ENCODE measurements at regions not wholly inside any gene's neighbourhood (a gene's known extent, or its start where the extent isn't known, plus 50 kb on each side); places are given as distances from the start of the nearest gene placed in this dataset.
A peak's percentile ranks its signal among the peaks of the same experiment; 100 is the strongest.

DNA sequence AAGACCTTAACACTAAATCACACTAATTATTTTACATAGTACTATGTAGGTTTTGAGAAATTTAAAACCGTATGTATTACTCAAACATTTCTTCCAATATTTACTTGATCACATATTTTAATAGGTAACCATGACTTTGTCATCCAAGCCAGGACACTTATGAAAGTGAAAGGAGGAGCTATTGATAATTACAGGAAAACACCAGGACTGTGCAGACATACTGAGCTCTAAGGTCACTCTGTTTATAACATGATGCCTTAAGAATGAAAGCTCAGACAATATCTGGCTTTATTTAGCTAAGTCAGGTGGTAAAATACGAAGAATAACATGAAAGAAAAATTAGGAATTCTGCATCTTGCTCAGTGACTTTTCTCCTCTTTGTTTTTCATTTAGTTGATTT, 216.0 kb upstream of the NANOGP8 start:
- no peak for TF ChIP-seq CTCF (conservative IDR thresholded peaks at IDR 0.05; ENCODE audit: low read length)
- no peak overlapping the region for H3K4me3 ChIP-seq (ENCODE audit: low read length)
- no peak for DNase-seq (ENCODE audit: low read depth)

DNA sequence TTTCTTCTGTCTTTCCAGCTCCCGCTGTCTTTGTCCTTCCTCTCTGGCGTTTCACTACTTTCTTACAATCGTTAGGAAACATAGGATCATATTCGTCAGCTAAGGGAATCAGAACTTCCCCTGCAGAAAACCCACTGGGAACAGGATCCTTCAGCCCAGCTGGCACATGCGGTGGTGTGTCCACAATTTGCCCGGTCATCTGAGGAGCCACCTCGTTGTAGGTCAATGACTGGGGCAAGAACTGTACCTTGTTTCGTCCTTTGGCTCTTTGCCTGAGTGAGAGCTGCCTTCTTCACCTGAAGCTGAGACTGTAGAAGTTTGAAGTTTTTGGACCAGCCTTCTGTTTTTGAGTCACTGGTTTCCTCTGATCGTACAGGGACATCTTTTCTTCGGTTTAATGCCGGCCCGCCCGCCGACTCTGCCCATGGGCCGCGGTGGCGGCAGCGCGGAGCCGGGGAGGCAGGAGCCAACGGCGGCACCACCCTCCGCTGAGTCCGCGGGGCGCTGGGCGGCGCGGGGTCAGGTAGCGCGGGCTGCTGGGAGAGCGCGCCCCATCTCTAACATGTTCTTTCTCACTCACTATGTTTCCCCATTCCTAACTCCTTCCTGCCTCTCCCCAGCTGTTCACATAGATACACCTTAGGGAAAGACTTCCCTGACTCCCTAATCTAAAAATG, 214.1 kb upstream of the NANOGP8 start:
- no peak for TF ChIP-seq CTCF (conservative IDR thresholded peaks at IDR 0.05; ENCODE audit: low read length)
- no peak for DNase-seq (ENCODE audit: low read depth)

DNA sequence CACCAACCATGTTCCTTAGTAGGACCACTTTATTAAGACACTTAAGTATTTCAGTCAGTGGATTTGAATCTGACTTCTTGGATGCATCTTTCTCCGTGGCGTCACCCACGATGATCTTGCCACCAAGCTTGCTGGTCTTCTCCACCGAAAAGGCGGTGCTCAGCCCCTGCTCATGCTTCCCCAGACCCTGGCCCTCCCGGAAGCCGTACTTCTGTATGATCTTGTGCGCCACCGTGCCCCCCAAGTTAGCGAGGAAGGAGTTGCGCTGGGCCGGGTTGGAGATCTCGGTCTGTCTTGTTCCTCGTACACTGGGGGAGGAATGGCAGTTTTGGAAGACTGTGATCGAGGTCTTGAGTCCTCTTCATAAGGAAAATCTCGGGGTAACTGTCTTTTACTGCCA, 213.4 kb upstream of the NANOGP8 start:
- no peak for DNase-seq (ENCODE audit: low read depth)
- TF ChIP-seq CTCF (conservative IDR thresholded peaks at IDR 0.05; ENCODE audit: low read length) = no peak
- H3K4me3 ChIP-seq (ENCODE audit: low read length) = no peak overlapping the region

More for the DNA sequence above, 214.1 kb upstream of the NANOGP8 start:
- no peak overlapping the region for H3K4me3 ChIP-seq (ENCODE audit: low read length)

DNA sequence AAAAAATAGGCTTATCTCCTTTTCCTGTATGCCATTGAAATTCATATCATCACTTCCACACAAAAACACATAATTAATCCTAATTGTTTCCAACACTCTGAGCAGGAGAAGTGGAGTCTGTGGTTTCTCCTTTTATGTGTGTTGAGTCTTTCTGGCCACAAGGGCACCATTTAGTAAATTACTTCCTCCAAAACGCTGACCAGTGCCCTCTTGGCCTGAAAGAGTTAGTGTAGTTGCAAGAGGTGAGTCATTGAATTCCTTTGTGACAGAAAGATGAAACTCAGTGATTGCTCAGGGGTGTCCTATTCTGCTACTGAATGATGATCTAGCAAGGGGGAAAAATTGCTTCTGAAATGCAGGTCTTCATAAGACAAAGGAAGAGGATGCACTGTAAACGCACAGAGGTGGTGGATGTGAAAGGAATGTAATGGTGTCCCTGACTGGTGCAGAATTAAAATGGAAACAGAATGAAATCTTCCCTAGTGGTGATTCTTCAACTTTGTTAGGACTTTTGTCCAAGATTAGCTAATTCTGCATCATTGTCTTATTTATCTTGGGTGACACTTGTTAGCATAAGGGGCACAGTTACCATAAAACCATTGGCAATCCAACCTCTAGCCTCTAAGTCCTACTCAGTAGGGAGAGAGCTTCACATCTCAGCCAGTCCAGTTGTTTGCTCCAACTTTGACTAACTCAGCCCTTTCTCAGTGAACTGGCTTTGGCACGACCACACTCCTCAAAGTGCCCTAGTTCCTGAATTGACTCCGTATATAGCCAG, 208.4 kb upstream of the NANOGP8 start:
- no peak overlapping the region for H3K4me3 ChIP-seq (ENCODE audit: low read length)
- DNase-seq (ENCODE audit: low read depth) = peak; percentile 75
- peak; percentile 42 for TF ChIP-seq CTCF (conservative IDR thresholded peaks at IDR 0.05; ENCODE audit: low read length)

GRCh38 chr15:35290301-35290721, 205.2 kb upstream of the NANOGP8 start:
- H3K4me3 ChIP-seq (ENCODE audit: low read length) = no peak overlapping the region
- no peak for TF ChIP-seq CTCF (conservative IDR thresholded peaks at IDR 0.05; ENCODE audit: low read length)
- DNase-seq (ENCODE audit: low read depth) = no peak

DNA sequence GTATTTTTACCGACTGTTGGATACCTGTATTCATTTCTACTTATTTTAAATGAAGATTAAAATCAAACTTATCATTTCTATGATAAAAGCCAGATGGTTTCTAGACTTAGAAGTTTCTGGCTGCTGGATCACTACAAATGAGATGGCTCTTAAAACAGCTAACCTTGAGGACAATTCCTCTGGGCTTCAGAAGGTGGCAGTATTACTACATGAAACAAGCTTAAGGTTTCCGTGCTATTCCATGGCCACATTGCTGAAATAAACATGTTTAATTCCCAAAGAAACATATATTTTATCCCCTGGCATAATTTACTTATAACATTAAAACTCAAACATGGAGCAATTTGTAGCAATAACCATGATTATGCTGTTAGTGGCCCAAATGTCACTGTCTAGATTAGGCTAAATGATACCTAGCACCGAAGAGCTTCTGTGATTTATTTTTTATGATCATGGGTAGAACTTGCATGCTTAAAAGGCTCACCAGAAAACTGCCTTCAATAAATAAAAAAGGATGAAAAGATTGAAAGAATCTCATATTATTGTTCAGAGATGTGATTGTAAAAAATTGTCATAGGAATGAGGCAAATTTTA, 204.0 kb upstream of the NANOGP8 start:
- DNase-seq (ENCODE audit: low read depth) = peak; percentile 78
- H3K4me3 ChIP-seq (ENCODE audit: low read length) = no peak overlapping the region
- peak; percentile 93 for TF ChIP-seq CTCF (conservative IDR thresholded peaks at IDR 0.05; ENCODE audit: low read length)
